ENCODE measurements at regions not wholly inside any gene's neighbourhood (a gene's known extent, or its start where the extent isn't known, plus 50 kb on each side); places are given as distances from the start of the nearest gene placed in this dataset.

GRCh38 chr10:6918305-6918704, 338.2 kb upstream of the PRKCQ start:
- Histone ChIP-seq H3K36me3 (ENCODE audit: control insufficient read depth, insufficient read depth, low read length) (no peaks in the 10 kb centered on the region), H3K4me3 (ENCODE audit: low read length) (no peak overlapping the region), H3K27me3 (ENCODE audit: control insufficient read depth, insufficient read depth, low read length) (peaks cover 3% of the 10 kb centered on the region), H3K4me1 (ENCODE audit: control insufficient read depth, insufficient read depth, low read length) (no peaks in the 10 kb centered on the region), H3K9me3 (ENCODE audit: control insufficient read depth, low read depth, low read length) (no peaks in the 10 kb centered on the region), H3K27ac (ENCODE audit: low read length) (no peak overlapping the region)
- no peak for DNase-seq
- 93% methylated on average over 2 of the region's 6 CpGs for WGBS (ENCODE audit: insufficient coverage, low lambda C conversion rate)

GRCh38 chr10:6917125-6917524, 337.0 kb upstream of the PRKCQ start:
- no peaks in the 10 kb centered on the region for H3K36me3 ChIP-seq (ENCODE audit: control insufficient read depth, insufficient read depth, low read length)
- no peak overlapping the region for H3K27ac ChIP-seq (ENCODE audit: low read length)
- WGBS (ENCODE audit: insufficient coverage, low lambda C conversion rate), result no CpG with 5 or more reads among the region's 6 CpGs
- no peaks in the 10 kb centered on the region for H3K4me1 ChIP-seq (ENCODE audit: control insufficient read depth, insufficient read depth, low read length)
- no peaks in the 10 kb centered on the region for H3K9me3 ChIP-seq (ENCODE audit: control insufficient read depth, low read depth, low read length)
- DNase-seq, result no peak
- no peak overlapping the region for H3K4me3 ChIP-seq (ENCODE audit: low read length)
- H3K27me3 ChIP-seq (ENCODE audit: control insufficient read depth, insufficient read depth, low read length), result peaks cover 3% of the 10 kb centered on the region

GRCh38 chr10:6916601-6917000, 336.5 kb upstream of the PRKCQ start:
- 100% methylated on average over 2 of the region's 2 CpGs for WGBS (ENCODE audit: insufficient coverage, low lambda C conversion rate)
- no peaks in the 10 kb centered on the region for H3K4me1 ChIP-seq (ENCODE audit: control insufficient read depth, insufficient read depth, low read length)
- H3K4me3 ChIP-seq (ENCODE audit: low read length), result no peak overlapping the region
- H3K9me3 ChIP-seq (ENCODE audit: control insufficient read depth, low read depth, low read length), result no peaks in the 10 kb centered on the region
- H3K27me3 ChIP-seq (ENCODE audit: control insufficient read depth, insufficient read depth, low read length), result peaks cover 3% of the 10 kb centered on the region
- DNase-seq, result no peak
- no peaks in the 10 kb centered on the region for H3K36me3 ChIP-seq (ENCODE audit: control insufficient read depth, insufficient read depth, low read length)
- no peak overlapping the region for H3K27ac ChIP-seq (ENCODE audit: low read length)

- no CpG with 5 or more reads among the region's 3 CpGs for WGBS (ENCODE audit: insufficient coverage, low lambda C conversion rate)
- H3K9me3 ChIP-seq (ENCODE audit: control insufficient read depth, low read depth, low read length), result no peaks in the 10 kb centered on the region
- no peak overlapping the region for H3K27ac ChIP-seq (ENCODE audit: low read length)
Observed at GRCh38 chr10:6915307-6915706, 335.2 kb upstream of the PRKCQ start.

GRCh38 chr10:6912929-6913328, 332.9 kb upstream of the PRKCQ start:
- Histone ChIP-seq H3K36me3 (ENCODE audit: control insufficient read depth, insufficient read depth, low read length) (no peaks in the 10 kb centered on the region), H3K4me1 (ENCODE audit: control insufficient read depth, insufficient read depth, low read length) (no peaks in the 10 kb centered on the region), H3K9me3 (ENCODE audit: control insufficient read depth, low read depth, low read length) (no peaks in the 10 kb centered on the region), H3K4me3 (ENCODE audit: low read length) (no peak overlapping the region), H3K27ac (ENCODE audit: low read length) (no peak overlapping the region), H3K27me3 (ENCODE audit: control insufficient read depth, insufficient read depth, low read length) (no peaks in the 10 kb centered on the region)
- no peak for DNase-seq
- WGBS (ENCODE audit: insufficient coverage, low lambda C conversion rate), result no CpG with 5 or more reads among the region's 2 CpGs

More at GRCh38 chr10:6915307-6915706, 335.2 kb upstream of the PRKCQ start:
- no peaks in the 10 kb centered on the region for H3K36me3 ChIP-seq (ENCODE audit: control insufficient read depth, insufficient read depth, low read length)
- H3K27me3 ChIP-seq (ENCODE audit: control insufficient read depth, insufficient read depth, low read length), result no peaks in the 10 kb centered on the region
- no peak for DNase-seq
- no peaks in the 10 kb centered on the region for H3K4me1 ChIP-seq (ENCODE audit: control insufficient read depth, insufficient read depth, low read length)
- no peak overlapping the region for H3K4me3 ChIP-seq (ENCODE audit: low read length)

GRCh38 chr10:6912424-6912823, 332.3 kb upstream of the PRKCQ start:
- 0% methylated on average over 1 of the region's 5 CpGs for WGBS (ENCODE audit: insufficient coverage, low lambda C conversion rate)
- no peaks in the 10 kb centered on the region for H3K4me1 ChIP-seq (ENCODE audit: control insufficient read depth, insufficient read depth, low read length)
- no peaks in the 10 kb centered on the region for H3K9me3 ChIP-seq (ENCODE audit: control insufficient read depth, low read depth, low read length)
- H3K4me3 ChIP-seq (ENCODE audit: low read length), result no peak overlapping the region
- no peaks in the 10 kb centered on the region for H3K36me3 ChIP-seq (ENCODE audit: control insufficient read depth, insufficient read depth, low read length)
- no peaks in the 10 kb centered on the region for H3K27me3 ChIP-seq (ENCODE audit: control insufficient read depth, insufficient read depth, low read length)
- DNase-seq, result no peak
- H3K27ac ChIP-seq (ENCODE audit: low read length), result no peak overlapping the region

- H3K27me3 ChIP-seq (ENCODE audit: control insufficient read depth, insufficient read depth, low read length), result no peaks in the 10 kb centered on the region
- no peaks in the 10 kb centered on the region for H3K9me3 ChIP-seq (ENCODE audit: control insufficient read depth, low read depth, low read length)
- H3K36me3 ChIP-seq (ENCODE audit: control insufficient read depth, insufficient read depth, low read length), result no peaks in the 10 kb centered on the region
- no peaks in the 10 kb centered on the region for H3K4me1 ChIP-seq (ENCODE audit: control insufficient read depth, insufficient read depth, low read length)
- no peak for DNase-seq
- H3K4me3 ChIP-seq (ENCODE audit: low read length), result no peak overlapping the region
- WGBS (ENCODE audit: insufficient coverage, low lambda C conversion rate), result no CpG with 5 or more reads among the region's 2 CpGs
- no peak overlapping the region for H3K27ac ChIP-seq (ENCODE audit: low read length)
Observed at GRCh38 chr10:6912021-6912420, 331.9 kb upstream of the PRKCQ start.

- H3K4me3 ChIP-seq (ENCODE audit: low read length), result no peak overlapping the region
- H3K27ac ChIP-seq (ENCODE audit: low read length), result no peak overlapping the region
- H3K36me3 ChIP-seq (ENCODE audit: control insufficient read depth, insufficient read depth, low read length), result no peaks in the 10 kb centered on the region
- H3K9me3 ChIP-seq (ENCODE audit: control insufficient read depth, low read depth, low read length), result no peaks in the 10 kb centered on the region
- no peak for DNase-seq
- WGBS (ENCODE audit: insufficient coverage, low lambda C conversion rate), result no CpG with 5 or more reads among the region's 6 CpGs
- H3K27me3 ChIP-seq (ENCODE audit: control insufficient read depth, insufficient read depth, low read length), result no peaks in the 10 kb centered on the region
- no peaks in the 10 kb centered on the region for H3K4me1 ChIP-seq (ENCODE audit: control insufficient read depth, insufficient read depth, low read length)
Observed at GRCh38 chr10:6909905-6910560, 330.0 kb upstream of the PRKCQ start.

GRCh38 chr10:6907877-6908530, 327.9 kb upstream of the PRKCQ start:
- no peaks in the 10 kb centered on the region for H3K36me3 ChIP-seq (ENCODE audit: control insufficient read depth, insufficient read depth, low read length)
- no peak overlapping the region for H3K27ac ChIP-seq (ENCODE audit: low read length)
- H3K4me3 ChIP-seq (ENCODE audit: low read length), result no peak overlapping the region
- no peaks in the 10 kb centered on the region for H3K4me1 ChIP-seq (ENCODE audit: control insufficient read depth, insufficient read depth, low read length)
- WGBS (ENCODE audit: insufficient coverage, low lambda C conversion rate), result 80% methylated on average over 1 of the region's 4 CpGs
- H3K27me3 ChIP-seq (ENCODE audit: control insufficient read depth, insufficient read depth, low read length), result no peaks in the 10 kb centered on the region
- DNase-seq, result no peak
- H3K9me3 ChIP-seq (ENCODE audit: control insufficient read depth, low read depth, low read length), result no peaks in the 10 kb centered on the region

- Histone ChIP-seq H3K36me3 (ENCODE audit: control insufficient read depth, insufficient read depth, low read length) (no peaks in the 10 kb centered on the region), H3K27ac (ENCODE audit: low read length) (no peak overlapping the region), H3K9me3 (ENCODE audit: control insufficient read depth, low read depth, low read length) (no peaks in the 10 kb centered on the region), H3K27me3 (ENCODE audit: control insufficient read depth, insufficient read depth, low read length) (no peaks in the 10 kb centered on the region), H3K4me1 (ENCODE audit: control insufficient read depth, insufficient read depth, low read length) (no peaks in the 10 kb centered on the region), H3K4me3 (ENCODE audit: low read length) (no peak overlapping the region)
- 100% methylated on average over 1 of the region's 2 CpGs for WGBS (ENCODE audit: insufficient coverage, low lambda C conversion rate)
- DNase-seq, result no peak
Observed at GRCh38 chr10:6894405-6894804, 314.3 kb upstream of the PRKCQ start.

- no peaks in the 10 kb centered on the region for H3K4me1 ChIP-seq (ENCODE audit: control insufficient read depth, insufficient read depth, low read length)
- no peak for DNase-seq
- no peak overlapping the region for H3K4me3 ChIP-seq (ENCODE audit: low read length)
Observed at GRCh38 chr10:6892864-6893263, 312.8 kb upstream of the PRKCQ start.

More at GRCh38 chr10:6892864-6893263, 312.8 kb upstream of the PRKCQ start:
- WGBS (ENCODE audit: insufficient coverage, low lambda C conversion rate), result no CpG with 5 or more reads among the region's 2 CpGs
- Histone ChIP-seq H3K27me3 (ENCODE audit: control insufficient read depth, insufficient read depth, low read length) (no peaks in the 10 kb centered on the region), H3K36me3 (ENCODE audit: control insufficient read depth, insufficient read depth, low read length) (no peaks in the 10 kb centered on the region), H3K9me3 (ENCODE audit: control insufficient read depth, low read depth, low read length) (no peaks in the 10 kb centered on the region), H3K27ac (ENCODE audit: low read length) (no peak overlapping the region)
